ENCODE measurements at regions not wholly inside any gene's neighbourhood (a gene's known extent, or its start where the extent isn't known, plus 50 kb on each side); places are given as distances from the start of the nearest gene placed in this dataset.

GRCh38 chr13:105363261-105364190, 1171.9 kb downstream of the EFNB2 start:
- TF ChIP-seq, protein P1, sequence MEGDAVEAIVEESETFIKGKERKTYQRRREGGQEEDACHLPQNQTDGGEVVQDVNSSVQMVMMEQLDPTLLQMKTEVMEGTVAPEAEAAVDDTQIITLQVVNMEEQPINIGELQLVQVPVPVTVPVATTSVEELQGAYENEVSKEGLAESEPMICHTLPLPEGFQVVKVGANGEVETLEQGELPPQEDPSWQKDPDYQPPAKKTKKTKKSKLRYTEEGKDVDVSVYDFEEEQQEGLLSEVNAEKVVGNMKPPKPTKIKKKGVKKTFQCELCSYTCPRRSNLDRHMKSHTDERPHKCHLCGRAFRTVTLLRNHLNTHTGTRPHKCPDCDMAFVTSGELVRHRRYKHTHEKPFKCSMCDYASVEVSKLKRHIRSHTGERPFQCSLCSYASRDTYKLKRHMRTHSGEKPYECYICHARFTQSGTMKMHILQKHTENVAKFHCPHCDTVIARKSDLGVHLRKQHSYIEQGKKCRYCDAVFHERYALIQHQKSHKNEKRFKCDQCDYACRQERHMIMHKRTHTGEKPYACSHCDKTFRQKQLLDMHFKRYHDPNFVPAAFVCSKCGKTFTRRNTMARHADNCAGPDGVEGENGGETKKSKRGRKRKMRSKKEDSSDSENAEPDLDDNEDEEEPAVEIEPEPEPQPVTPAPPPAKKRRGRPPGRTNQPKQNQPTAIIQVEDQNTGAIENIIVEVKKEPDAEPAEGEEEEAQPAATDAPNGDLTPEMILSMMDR (IDR thresholded peaks at IDR 0.05): no peak
- TF ChIP-seq POLR2A (IDR thresholded peaks at IDR 0.05) (no peak), POLR2AphosphoS5 (IDR thresholded peaks at IDR 0.05) (no peak)

All from breast epithelium (tissue), 3 donors.